ENCODE measurements at regions not wholly inside any gene's neighbourhood (a gene's known extent, or its start where the extent isn't known, plus 50 kb on each side); places are given as distances from the start of the nearest gene placed in this dataset.

DNA sequence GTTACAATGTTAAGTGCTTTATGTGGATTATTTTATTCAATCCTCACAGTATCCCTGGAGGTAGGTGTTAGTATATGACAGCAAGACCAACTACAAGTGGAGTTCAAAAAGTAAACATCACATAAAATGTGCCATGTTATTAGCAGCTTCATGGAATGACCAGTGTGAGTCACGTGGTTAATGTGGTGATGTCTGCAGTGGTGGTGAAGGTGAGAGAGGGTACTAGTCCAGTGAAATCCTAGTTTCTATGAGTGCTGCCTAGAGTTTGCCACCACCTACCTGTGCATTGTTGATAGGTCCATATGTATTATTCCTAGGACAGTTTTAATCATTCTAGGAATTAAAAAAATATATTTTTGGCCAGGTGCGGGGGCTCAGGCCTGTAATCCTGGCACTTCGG lies 865.2 kb upstream of the DDX18 start:
- Histone ChIP-seq H3K27me3 (ENCODE audit: insufficient read depth, low read length) (no peaks in the 10 kb centered on the region), H3K9ac (ENCODE audit: low read length) (no peak overlapping the region), H3K9me2 (ENCODE audit: insufficient read depth) (no peaks in the 10 kb centered on the region), H4K20me1 (ENCODE audit: insufficient read depth) (no peaks in the 10 kb centered on the region), H3K36me3 (ENCODE audit: control insufficient read depth in 1 of 2, insufficient read depth in 2 of 2, low read length in 2 of 2) (no peaks in the 10 kb centered on the region), H3K9me3 (ENCODE audit: control insufficient read depth in 1 of 2, insufficient read depth in 1 of 2, low read depth in 1 of 2, low read length in 2 of 2) (peaks cover 0 to 6% of the 10 kb centered on the region in 2 experiments; a peak in 2 of 4 replicates), H2AFZ (ENCODE audit: low read depth, low read length, poor library complexity, severe bottlenecking) (no peak overlapping the region), H3K4me1 (ENCODE audit: control insufficient read depth in 1 of 2, insufficient read depth in 2 of 2, low read length in 2 of 2) (no peaks in the 10 kb centered on the region), H3K79me2 (ENCODE audit: insufficient read depth, low read length) (no peaks in the 10 kb centered on the region), H3K4me2 (ENCODE audit: low read length) (no peak overlapping the region), H3K4me3 (replicated peaks in 1 of 2; ENCODE audit: low read depth in 1 of 2, low read length in 2 of 2) (no peak overlapping the region), H3K27ac (ENCODE audit: low read depth, low read length) (no peak overlapping the region)
- BruUV-seq (replicated peaks) = no TSS peak
- ChIA-PET CTCF (no interaction called here), RAD21 (ENCODE audit: low non-redundant PET in 1 of 2, low total read pairs in 2 of 2, uncharacterized antibody in 2 of 2, unreplicated experiment in 2 of 2) (no interaction called here), POLR2A (no interaction called here)
- ATAC-seq (no peak), DNase-seq (ENCODE audit: low read depth, low spot score) (no peak)
- intact Hi-C loops (cut with micrococcal nuclease) = no loop called here
- TF ChIP-seq ZFX (IDR thresholded peaks at IDR 0.05) (no peak), EZH2phosphoT487 (IDR thresholded peaks at IDR 0.05; ENCODE audit: borderline replicate concordance) (no peak), CBX3 (IDR thresholded peaks at IDR 0.05; ENCODE audit: low read depth) (no peak), RAD21 (IDR thresholded peaks at IDR 0.05; ENCODE audit: low read depth) (no peak), ELF1 (IDR thresholded peaks at IDR 0.05; ENCODE audit: borderline replicate concordance, low read depth) (no peak), SIN3A (IDR thresholded peaks at IDR 0.05; ENCODE audit: low read depth) (no peak), EGR1 (IDR thresholded peaks at IDR 0.05; ENCODE audit: low read depth) (no peak), POLR2A (IDR thresholded peaks at IDR 0.05; ENCODE audit: borderline replicate concordance, extremely low read depth, insufficient read depth, insufficient read length) (no peak), SRF (IDR thresholded peaks at IDR 0.05; ENCODE audit: low read depth) (no peak), FOSL1 (IDR thresholded peaks at IDR 0.05; ENCODE audit: low read depth) (no peak), SP1 (IDR thresholded peaks at IDR 0.05; ENCODE audit: low read depth) (no peak), TCF7L2 (IDR thresholded peaks at IDR 0.05; ENCODE audit: borderline replicate concordance, extremely low read depth, insufficient read depth, insufficient read length) (no peak)
- TF ChIP-seq, protein P1, sequence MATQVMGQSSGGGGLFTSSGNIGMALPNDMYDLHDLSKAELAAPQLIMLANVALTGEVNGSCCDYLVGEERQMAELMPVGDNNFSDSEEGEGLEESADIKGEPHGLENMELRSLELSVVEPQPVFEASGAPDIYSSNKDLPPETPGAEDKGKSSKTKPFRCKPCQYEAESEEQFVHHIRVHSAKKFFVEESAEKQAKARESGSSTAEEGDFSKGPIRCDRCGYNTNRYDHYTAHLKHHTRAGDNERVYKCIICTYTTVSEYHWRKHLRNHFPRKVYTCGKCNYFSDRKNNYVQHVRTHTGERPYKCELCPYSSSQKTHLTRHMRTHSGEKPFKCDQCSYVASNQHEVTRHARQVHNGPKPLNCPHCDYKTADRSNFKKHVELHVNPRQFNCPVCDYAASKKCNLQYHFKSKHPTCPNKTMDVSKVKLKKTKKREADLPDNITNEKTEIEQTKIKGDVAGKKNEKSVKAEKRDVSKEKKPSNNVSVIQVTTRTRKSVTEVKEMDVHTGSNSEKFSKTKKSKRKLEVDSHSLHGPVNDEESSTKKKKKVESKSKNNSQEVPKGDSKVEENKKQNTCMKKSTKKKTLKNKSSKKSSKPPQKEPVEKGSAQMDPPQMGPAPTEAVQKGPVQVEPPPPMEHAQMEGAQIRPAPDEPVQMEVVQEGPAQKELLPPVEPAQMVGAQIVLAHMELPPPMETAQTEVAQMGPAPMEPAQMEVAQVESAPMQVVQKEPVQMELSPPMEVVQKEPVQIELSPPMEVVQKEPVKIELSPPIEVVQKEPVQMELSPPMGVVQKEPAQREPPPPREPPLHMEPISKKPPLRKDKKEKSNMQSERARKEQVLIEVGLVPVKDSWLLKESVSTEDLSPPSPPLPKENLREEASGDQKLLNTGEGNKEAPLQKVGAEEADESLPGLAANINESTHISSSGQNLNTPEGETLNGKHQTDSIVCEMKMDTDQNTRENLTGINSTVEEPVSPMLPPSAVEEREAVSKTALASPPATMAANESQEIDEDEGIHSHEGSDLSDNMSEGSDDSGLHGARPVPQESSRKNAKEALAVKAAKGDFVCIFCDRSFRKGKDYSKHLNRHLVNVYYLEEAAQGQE (IDR thresholded peaks at IDR 0.05; ENCODE audit: low read depth) = no peak
- TF ChIP-seq, protein P2, sequence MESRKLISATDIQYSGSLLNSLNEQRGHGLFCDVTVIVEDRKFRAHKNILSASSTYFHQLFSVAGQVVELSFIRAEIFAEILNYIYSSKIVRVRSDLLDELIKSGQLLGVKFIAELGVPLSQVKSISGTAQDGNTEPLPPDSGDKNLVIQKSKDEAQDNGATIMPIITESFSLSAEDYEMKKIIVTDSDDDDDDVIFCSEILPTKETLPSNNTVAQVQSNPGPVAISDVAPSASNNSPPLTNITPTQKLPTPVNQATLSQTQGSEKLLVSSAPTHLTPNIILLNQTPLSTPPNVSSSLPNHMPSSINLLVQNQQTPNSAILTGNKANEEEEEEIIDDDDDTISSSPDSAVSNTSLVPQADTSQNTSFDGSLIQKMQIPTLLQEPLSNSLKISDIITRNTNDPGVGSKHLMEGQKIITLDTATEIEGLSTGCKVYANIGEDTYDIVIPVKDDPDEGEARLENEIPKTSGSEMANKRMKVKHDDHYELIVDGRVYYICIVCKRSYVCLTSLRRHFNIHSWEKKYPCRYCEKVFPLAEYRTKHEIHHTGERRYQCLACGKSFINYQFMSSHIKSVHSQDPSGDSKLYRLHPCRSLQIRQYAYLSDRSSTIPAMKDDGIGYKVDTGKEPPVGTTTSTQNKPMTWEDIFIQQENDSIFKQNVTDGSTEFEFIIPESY (IDR thresholded peaks at IDR 0.05; ENCODE audit: extremely low read depth, insufficient replicate concordance, low read length) = no peak
- TF ChIP-seq, protein P3, sequence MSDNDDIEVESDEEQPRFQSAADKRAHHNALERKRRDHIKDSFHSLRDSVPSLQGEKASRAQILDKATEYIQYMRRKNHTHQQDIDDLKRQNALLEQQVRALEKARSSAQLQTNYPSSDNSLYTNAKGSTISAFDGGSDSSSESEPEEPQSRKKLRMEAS (IDR thresholded peaks at IDR 0.05) = no peak
- TF ChIP-seq, protein P4, sequence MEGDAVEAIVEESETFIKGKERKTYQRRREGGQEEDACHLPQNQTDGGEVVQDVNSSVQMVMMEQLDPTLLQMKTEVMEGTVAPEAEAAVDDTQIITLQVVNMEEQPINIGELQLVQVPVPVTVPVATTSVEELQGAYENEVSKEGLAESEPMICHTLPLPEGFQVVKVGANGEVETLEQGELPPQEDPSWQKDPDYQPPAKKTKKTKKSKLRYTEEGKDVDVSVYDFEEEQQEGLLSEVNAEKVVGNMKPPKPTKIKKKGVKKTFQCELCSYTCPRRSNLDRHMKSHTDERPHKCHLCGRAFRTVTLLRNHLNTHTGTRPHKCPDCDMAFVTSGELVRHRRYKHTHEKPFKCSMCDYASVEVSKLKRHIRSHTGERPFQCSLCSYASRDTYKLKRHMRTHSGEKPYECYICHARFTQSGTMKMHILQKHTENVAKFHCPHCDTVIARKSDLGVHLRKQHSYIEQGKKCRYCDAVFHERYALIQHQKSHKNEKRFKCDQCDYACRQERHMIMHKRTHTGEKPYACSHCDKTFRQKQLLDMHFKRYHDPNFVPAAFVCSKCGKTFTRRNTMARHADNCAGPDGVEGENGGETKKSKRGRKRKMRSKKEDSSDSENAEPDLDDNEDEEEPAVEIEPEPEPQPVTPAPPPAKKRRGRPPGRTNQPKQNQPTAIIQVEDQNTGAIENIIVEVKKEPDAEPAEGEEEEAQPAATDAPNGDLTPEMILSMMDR (IDR thresholded peaks at IDR 0.05 in 2 of 3, conservative IDR thresholded peaks at IDR 0.05 in 1 of 3; ENCODE audit: borderline replicate concordance in 1 of 3, insufficient read depth in 1 of 3, low read depth in 2 of 3, low read length in 2 of 3) = no peak
